A673 (cell line): ENCODE measurements at regions not wholly inside any gene's neighbourhood (a gene's known extent, or its start where the extent isn't known, plus 50 kb on each side); places are given as distances from the start of the nearest gene placed in this dataset.

Experiments
- BruUV-seq: library from RNA; stranded (reverse); fragments of 400-500 nt; replicated peaks from 2 replicates; lab custom pipeline; 2021; lab: Mats Ljungman, UMichigan
- CTCF ChIA-PET: fragments of 300-600 bp; sonication (Branson Sonifier 250); formaldehyde crosslinking; loops from one replicate; lab custom pipeline; 2022; ENCODE audit warnings: antibody characterized with exemption; lab: Charles Lee
- POLR2A ChIA-PET: fragments of 300-600 bp; sonication (Branson Sonifier 250); formaldehyde crosslinking; loops from one replicate; lab custom pipeline; 2022; ENCODE audit warnings: antibody characterized with exemption; ENCODE audit not compliant: low non-redundant PET; lab: Charles Lee
- DNase-seq: peaks from one replicate; pipeline ENCODE4 v3.0.0-alpha.2; 2015; ENCODE audit warnings: low spot score
- H3K27ac ChIP-seq: fragments of 200-600 bp; sonication (generic); 2 replicates; pipeline ENCODE4 v1.5.1; 2016; ENCODE audit warnings: mixed run types, low read depth, mild to moderate bottlenecking, mixed read lengths, antibody characterized with exemption, low read length; ENCODE audit not compliant: poor library complexity, severe bottlenecking
- H3K27me3 ChIP-seq: fragments of 200-600 bp; sonication (generic); replicated peaks from 2 replicates; pipeline ENCODE4 v1.6.1; 2017; ENCODE audit warnings: mixed run types, low read depth, mild to moderate bottlenecking, mixed read lengths, antibody characterized with exemption, low read length; ENCODE audit not compliant: insufficient read depth, poor library complexity
- H3K36me3 ChIP-seq: fragments of 200-600 bp; sonication (generic); 2 replicates; pipeline ENCODE4 v1.6.1; 2016; ENCODE audit warnings: mixed run types, mild to moderate bottlenecking, mixed read lengths, antibody characterized with exemption, low read length; ENCODE audit not compliant: insufficient read depth, poor library complexity, severe bottlenecking
- H3K4me1 ChIP-seq: fragments of 200-600 bp; sonication (generic); 2 replicates; pipeline ENCODE4 v1.6.1; 2017; ENCODE audit warnings: mixed run types, mild to moderate bottlenecking, mixed read lengths, antibody characterized with exemption, low read length; ENCODE audit not compliant: insufficient read depth, poor library complexity, severe bottlenecking
- H3K4me3 ChIP-seq: fragments of 200-600 bp; sonication (generic); 2 replicates; pipeline ENCODE4 v1.5.1; 2016; ENCODE audit warnings: low read depth, mixed run types, mild to moderate bottlenecking, mixed read lengths, low read length; ENCODE audit not compliant: poor library complexity, severe bottlenecking
- H3K9me3 ChIP-seq: fragments of 200-600 bp; sonication (generic); 2 replicates; pipeline ENCODE4 v1.6.1; 2016; ENCODE audit warnings: mixed run types, low read depth, mild to moderate bottlenecking, mixed read lengths, antibody characterized with exemption, low read length; ENCODE audit not compliant: poor library complexity, severe bottlenecking
- CTCF ChIP-seq: fragments of 300-800, 200-600 bp; sonication (generic); conservative IDR thresholded peaks from 2 replicates; pipeline ENCODE4 v1.5.1; 2017; ENCODE audit warnings: low read depth, mild to moderate bottlenecking, antibody characterized with exemption, low read length, moderate library complexity, mixed read lengths
- EZH2 ChIP-seq: fragments of 200-600 bp; sonication (generic); IDR thresholded peaks from 2 replicates; pipeline ENCODE4 v1.6.1; 2017; ENCODE audit warnings: borderline replicate concordance, low read depth, mild to moderate bottlenecking, mixed read lengths, antibody characterized with exemption, low read length; ENCODE audit not compliant: poor library complexity, severe bottlenecking
- intact Hi-C: fragments of 100-400 bp; cut with micrococcal nuclease; formaldehyde crosslinking; loops from one replicate; pipeline ENCODE4 v1.10.0; 2022; ENCODE audit not compliant: unreplicated experiment

GRCh38 chr1:55381491-55381890 is 166.3 kb upstream of the USP24 start:
- no peak for DNase-seq
- Histone ChIP-seq H3K9me3 (no peaks in the 10 kb centered on the region), H3K4me1 (no peaks in the 10 kb centered on the region), H3K36me3 (no peaks in the 10 kb centered on the region), H3K27me3 (no peaks in the 10 kb centered on the region), H3K27ac (no peak overlapping the region), H3K4me3 (no peak overlapping the region)
- CTCF ChIA-PET = no interaction called here
- no peak for TF ChIP-seq CTCF
- no peak for TF ChIP-seq EZH2
- POLR2A ChIA-PET = no interaction called here
- BruUV-seq = no TSS peak
- intact Hi-C loops = no loop called here

DNA sequence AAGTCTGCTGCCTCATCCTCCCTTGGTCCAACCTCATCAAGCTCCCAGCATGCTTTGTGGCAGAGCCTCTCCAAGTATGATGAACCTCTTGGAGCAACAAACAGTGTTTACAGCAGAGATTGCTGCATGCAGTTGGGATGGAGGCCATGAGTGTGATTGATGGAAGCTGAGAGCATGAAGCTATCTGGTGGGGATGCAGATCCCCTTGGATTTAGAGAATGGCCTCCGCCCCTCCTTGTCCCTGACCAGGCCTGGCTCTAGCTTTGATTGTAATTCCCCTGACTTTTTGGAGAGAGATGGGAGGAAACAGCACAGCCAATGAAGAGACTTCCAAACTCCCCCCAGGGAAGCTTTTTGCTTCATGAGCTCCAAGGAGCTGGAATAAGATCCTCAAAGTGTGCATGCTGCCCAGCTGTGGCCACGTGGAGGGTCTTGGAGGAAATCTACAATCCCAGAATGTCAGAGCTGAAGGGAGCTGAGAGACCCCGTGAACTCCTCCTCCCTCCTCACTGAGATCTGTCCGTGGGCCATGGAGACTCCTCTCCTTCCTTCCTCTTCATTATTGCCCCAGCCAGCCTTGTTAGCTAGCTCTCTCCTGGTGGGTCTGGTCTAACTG is 165.3 kb upstream of the USP24 start:
- Histone ChIP-seq H3K27me3 (no peaks in the 10 kb centered on the region), H3K36me3 (no peaks in the 10 kb centered on the region), H3K4me1 (no peaks in the 10 kb centered on the region), H3K27ac (no peak overlapping the region), H3K4me3 (no peak overlapping the region), H3K9me3 (no peaks in the 10 kb centered on the region)
- ChIA-PET CTCF (no interaction called here), POLR2A (no interaction called here)
- no peak for TF ChIP-seq CTCF
- TF ChIP-seq EZH2 = no peak
- BruUV-seq = no TSS peak
- DNase-seq = no peak
- intact Hi-C loops = no loop called here

GRCh38 chr1:55378582-55378981 is 163.4 kb upstream of the USP24 start:
- peak; percentile 28 for DNase-seq
- CTCF ChIA-PET = interaction anchor here (0.5 to 1.3 kb wide), 3 partner anchors 18 to 80 kb away, joined by 3 read pairs; no protein-coding TSS in a partner anchor

More at GRCh38 chr1:55378582-55378981, 163.4 kb upstream of the USP24 start:
- H3K27ac ChIP-seq = no peak overlapping the region
- no peaks in the 10 kb centered on the region for H3K9me3 ChIP-seq
- H3K4me3 ChIP-seq = no peak overlapping the region
- no peaks in the 10 kb centered on the region for H3K4me1 ChIP-seq
- POLR2A ChIA-PET = no interaction called here
- no TSS peak for BruUV-seq
- intact Hi-C loops = loop anchor here (5.0 to 10.0 kb wide), 3 partner anchors 516 to 1329 kb away; partner anchors contain the start of gene PLPP3
- TF ChIP-seq CTCF (peak; percentile 73), EZH2 (no peak)
- no peaks in the 10 kb centered on the region for H3K27me3 ChIP-seq
- H3K36me3 ChIP-seq = no peaks in the 10 kb centered on the region
